K562 (cell line): ENCODE measurements at regions not wholly inside any gene's neighbourhood (a gene's known extent, or its start where the extent isn't known, plus 50 kb on each side); places are given as distances from the start of the nearest gene placed in this dataset.

Source experiments
- ATAC-seq: fragments of 200-7000 bp; cut with Tn5 transposase; 3 replicates; pipeline ENCODE4 v1.9.1; 2020; ENCODE audit warnings: moderate library complexity
- BruUV-seq: library from RNA; stranded (reverse); fragments of 400-500 nt; replicated peaks from 2 replicates; lab custom pipeline; 2021; lab: Mats Ljungman, UMichigan
- CTCF ChIA-PET: fragments of 300-600 bp; formaldehyde crosslinking; extraction: SDS; loops from one replicate; lab custom pipeline; 2021; ENCODE audit warnings: low intra/inter-chr PET ratio; lab: Yijun Ruan, JAX
- POLR2A ChIA-PET: fragments of 300-600, 350-650 bp; sonication (Branson Sonifier 250); formaldehyde crosslinking; extraction: SDS; loops from one replicate; lab custom pipeline; 2021; ENCODE audit warnings: antibody characterized with exemption, inconsistent platforms; lab: Yijun Ruan, JAX
- DNase-seq, 4 experiments: peaks; one replicate each; pipeline versions ENCODE4 v3.0.0 to v3.0.0-alpha.2; 2011 to 2018; ENCODE audit warnings: low spot score in 3 of 4, mixed read lengths in 3 of 4; ENCODE audit errors: extremely low read depth in 1 of 4
- FAIRE-seq: peaks from 2 replicates; lab custom pipeline; 2011; peaks lifted over from hg19 to GRCh38; lab: Jason Lieb, UNC
- H2AFZ ChIP-seq: 2 replicates; pipeline ENCODE4 v1.6.0; 2011; ENCODE audit warnings: low read depth, low read length, control low read depth, inconsistent platforms
- H3K27ac ChIP-seq: fragments of 200-600 bp; 3 replicates; pipeline ENCODE4 v1.8.0; 2011; ENCODE audit warnings: low read depth, mild to moderate bottlenecking, control low read depth, inconsistent platforms, low read length, moderate library complexity, mixed read lengths; ENCODE audit errors: extremely low read depth
- H3K27me3 ChIP-seq, 2 experiments: fragments of 300-600 bp in 1 of 2; 2 replicates in 1 of 2; 3 replicates in 1 of 2; pipeline versions ENCODE4 v1.6.0 to v1.8.0; 2011; ENCODE audit warnings: inconsistent platforms in 2 of 2, low read length in 2 of 2, mild to moderate bottlenecking in 1 of 2, mixed read lengths in 1 of 2, moderate library complexity in 1 of 2; ENCODE audit not compliant: control insufficient read depth in 2 of 2, insufficient read depth in 2 of 2
- H3K36me3 ChIP-seq: fragments of 300-600 bp; 3 replicates; pipeline ENCODE4 v1.8.0; 2011; ENCODE audit warnings: mild to moderate bottlenecking, low read length, inconsistent platforms; ENCODE audit not compliant: control insufficient read depth, insufficient read depth
- H3K4me1 ChIP-seq, 2 experiments: fragments of 200-600 bp in 1 of 2; replicated peaks in 1 of 2; 2 replicates in 1 of 2; 3 replicates in 1 of 2; pipeline versions ENCODE4 v1.5.1 to v1.8.0; 2011; ENCODE audit warnings: inconsistent platforms in 2 of 2, low read length in 2 of 2, mild to moderate bottlenecking in 1 of 2, mixed read lengths in 1 of 2, moderate library complexity in 1 of 2; ENCODE audit not compliant: control insufficient read depth in 2 of 2, insufficient read depth in 2 of 2
- H3K4me2 ChIP-seq: 2 replicates; pipeline ENCODE4 v1.6.1; 2011; ENCODE audit warnings: low read length, control low read depth, inconsistent platforms, mixed read lengths; ENCODE audit not compliant: insufficient read depth
- H3K4me3 ChIP-seq: fragments of 200-600 bp; sonication (generic), shearing (Covaris generic); 2 replicates; pipeline ENCODE4 v1.5.1; 2016; ENCODE audit warnings: control low read depth, inconsistent platforms
- H3K79me2 ChIP-seq: fragments of 200-600 bp; 3 replicates; pipeline ENCODE4 v1.8.0; 2011; ENCODE audit warnings: low read length, inconsistent platforms; ENCODE audit not compliant: control insufficient read depth, insufficient read depth
- H3K9ac ChIP-seq, 2 experiments: 2 replicates each; pipeline versions ENCODE4 v1.6.0 to v1.6.1; 2011; ENCODE audit warnings: low read depth in 2 of 2, low read length in 2 of 2, control low read depth in 1 of 2, inconsistent platforms in 1 of 2, mild to moderate bottlenecking in 1 of 2, mixed read lengths in 1 of 2; ENCODE audit not compliant: insufficient read depth in 1 of 2
- H3K9me1 ChIP-seq: one replicate; pipeline ENCODE4 v1.6.0; 2011; ENCODE audit warnings: inconsistent platforms, mild to moderate bottlenecking, low read length, moderate library complexity; ENCODE audit not compliant: control insufficient read depth, insufficient read depth
- H3K9me3 ChIP-seq: replicated peaks from 2 replicates; pipeline ENCODE4 v1.5.1; 2011; ENCODE audit warnings: low read depth, low read length, inconsistent platforms; ENCODE audit not compliant: control insufficient read depth, insufficient read depth
- H4K20me1 ChIP-seq: replicated peaks from 2 replicates; pipeline ENCODE4 v1.6.1; 2011; ENCODE audit warnings: low read length, inconsistent platforms, mixed read lengths; ENCODE audit not compliant: control insufficient read depth, insufficient read depth
- E2F3 ChIP-seq: fragments of 250-450 bp; sonication (Bioruptor Pico); IDR thresholded peaks from 2 replicates; pipeline ENCODE4 v1.4.0; 2020; ENCODE audit warnings: mild to moderate bottlenecking
- ELF2 ChIP-seq: fragments of 250-450 bp; sonication (Bioruptor Pico); IDR thresholded peaks from 2 replicates; pipeline ENCODE4 v1.5.0; 2021; ENCODE audit warnings: mild to moderate bottlenecking
- ESRRB ChIP-seq: fragments of 250-450 bp; sonication (Bioruptor Pico); IDR thresholded peaks from 2 replicates; pipeline ENCODE4 v1.5.0; 2020; ENCODE audit warnings: mild to moderate bottlenecking, moderate library complexity, borderline replicate concordance
- GABPB1 ChIP-seq: sonication (generic); formaldehyde crosslinking; IDR thresholded peaks from 2 replicates; pipeline ENCODE4 v1.8.0; 2022; ENCODE audit warnings: mild to moderate bottlenecking, missing genetic modification reagents
- HEY1 ChIP-seq: fragments of 250-450 bp; sonication (Bioruptor Pico); IDR thresholded peaks from 2 replicates; pipeline ENCODE4 v1.5.0; 2020; ENCODE audit warnings: mild to moderate bottlenecking, moderate library complexity, borderline replicate concordance
- MTA2 ChIP-seq: fragments of 450-650 bp; IDR thresholded peaks from 2 replicates; pipeline ENCODE4 v1.6.1; 2016; ENCODE audit warnings: low read depth
- NR3C1 ChIP-seq: sonication (generic); formaldehyde crosslinking; IDR thresholded peaks from 2 replicates; pipeline ENCODE4 v1.8.1; 2022; ENCODE audit warnings: missing genetic modification reagents
- RFX1 ChIP-seq: fragments of 450-650 bp; IDR thresholded peaks from 2 replicates; pipeline ENCODE4 v1.6.1; 2016; ENCODE audit warnings: mild to moderate bottlenecking, moderate library complexity
- TBL1XR1 ChIP-seq, 2 experiments: IDR thresholded peaks; 2 replicates each; pipeline ENCODE4 v1.6.1; 2012; ENCODE audit warnings: improper control_type of control experiment in 2 of 2, low read length in 2 of 2, mild to moderate bottlenecking in 1 of 2
- ZNF134 ChIP-seq: fragments of 250-450 bp; sonication (Bioruptor Pico); conservative IDR thresholded peaks from 2 replicates; pipeline ENCODE4 v1.4.0; 2020
- WGBS: fragments of 100-300 bp; shearing (Covaris generic); methylation state at CpG from one replicate; pipeline ENCODE4 v1.1.6; 2016; ENCODE audit warnings: low coverage, mixed read lengths; ENCODE audit not compliant: insufficient coverage; ENCODE audit errors: missing lambda C conversion rate; 5-methylcytosine and 5-hydroxymethylcytosine counted together
- in situ Hi-C: fragments of 300-500 bp; cut with MboI; formaldehyde crosslinking; loops from 4 replicates; pipeline ENCODE4 v1.15.0; 2018; ENCODE audit warnings: inconsistent platforms, mixed read lengths
- intact Hi-C: fragments of 100-400 bp; cut with micrococcal nuclease; formaldehyde crosslinking; loops from 2 replicates; pipeline ENCODE4 v1.14.2; 2022
- TF ChIP-seq, protein P1 (sequence below): fragments of 150-350 bp; IDR thresholded peaks from 2 replicates; pipeline ENCODE4 v1.6.1; 2014; ENCODE audit warnings: low read depth, mild to moderate bottlenecking, low read length, borderline replicate concordance

GRCh38 chr2:126325202-126325601 lies 330.8 kb upstream of the GYPC start:
- 2% methylated on average over 5 of the region's 5 CpGs for WGBS
- FAIRE-seq (no peak), ATAC-seq (no peak), DNase-seq (no peak)
- H3K27ac ChIP-seq: no peak overlapping the region
- H4K20me1 ChIP-seq: no peaks in the 10 kb centered on the region
- ChIA-PET CTCF (no interaction called here), POLR2A (no interaction called here)
- TF ChIP-seq HEY1 (no peak), ELF2 (CRISPR knock-in tag) (no peak), NR3C1 (CRISPR knock-in tag) (no peak), E2F3 (CRISPR knock-in tag) (no peak), GABPB1 (CRISPR knock-in tag) (no peak), ESRRB (CRISPR knock-in tag) (no peak), MTA2 (no peak), ZNF134 (CRISPR knock-in tag) (no peak), RFX1 (no peak), TBL1XR1 (IDR thresholded peaks at IDR 0.05; ENCODE audit: low read length in 2 of 2) (no peak)
- TF ChIP-seq, protein P1, sequence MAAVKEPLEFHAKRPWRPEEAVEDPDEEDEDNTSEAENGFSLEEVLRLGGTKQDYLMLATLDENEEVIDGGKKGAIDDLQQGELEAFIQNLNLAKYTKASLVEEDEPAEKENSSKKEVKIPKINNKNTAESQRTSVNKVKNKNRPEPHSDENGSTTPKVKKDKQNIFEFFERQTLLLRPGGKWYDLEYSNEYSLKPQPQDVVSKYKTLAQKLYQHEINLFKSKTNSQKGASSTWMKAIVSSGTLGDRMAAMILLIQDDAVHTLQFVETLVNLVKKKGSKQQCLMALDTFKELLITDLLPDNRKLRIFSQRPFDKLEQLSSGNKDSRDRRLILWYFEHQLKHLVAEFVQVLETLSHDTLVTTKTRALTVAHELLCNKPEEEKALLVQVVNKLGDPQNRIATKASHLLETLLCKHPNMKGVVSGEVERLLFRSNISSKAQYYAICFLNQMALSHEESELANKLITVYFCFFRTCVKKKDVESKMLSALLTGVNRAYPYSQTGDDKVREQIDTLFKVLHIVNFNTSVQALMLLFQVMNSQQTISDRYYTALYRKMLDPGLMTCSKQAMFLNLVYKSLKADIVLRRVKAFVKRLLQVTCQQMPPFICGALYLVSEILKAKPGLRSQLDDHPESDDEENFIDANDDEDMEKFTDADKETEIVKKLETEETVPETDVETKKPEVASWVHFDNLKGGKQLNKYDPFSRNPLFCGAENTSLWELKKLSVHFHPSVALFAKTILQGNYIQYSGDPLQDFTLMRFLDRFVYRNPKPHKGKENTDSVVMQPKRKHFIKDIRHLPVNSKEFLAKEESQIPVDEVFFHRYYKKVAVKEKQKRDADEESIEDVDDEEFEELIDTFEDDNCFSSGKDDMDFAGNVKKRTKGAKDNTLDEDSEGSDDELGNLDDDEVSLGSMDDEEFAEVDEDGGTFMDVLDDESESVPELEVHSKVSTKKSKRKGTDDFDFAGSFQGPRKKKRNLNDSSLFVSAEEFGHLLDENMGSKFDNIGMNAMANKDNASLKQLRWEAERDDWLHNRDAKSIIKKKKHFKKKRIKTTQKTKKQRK: no peak
- H3K9me3 ChIP-seq: no peaks in the 10 kb centered on the region
- no peaks in the 10 kb centered on the region for H3K27me3 ChIP-seq
- H2AFZ ChIP-seq: no peak overlapping the region
- H3K9me1 ChIP-seq: no peaks in the 10 kb centered on the region
- no peaks in the 10 kb centered on the region for H3K79me2 ChIP-seq
- intact Hi-C loops (no loop called here), in situ Hi-C loops (no loop called here)
- no peak overlapping the region for H3K4me2 ChIP-seq
- no TSS peak for BruUV-seq
- no peaks in the 10 kb centered on the region for H3K4me1 ChIP-seq
- H3K9ac ChIP-seq: no peak overlapping the region
- H3K4me3 ChIP-seq: no peak overlapping the region
- H3K36me3 ChIP-seq: no peaks in the 10 kb centered on the region
